GM12892 (cell line): ENCODE measurements at regions not wholly inside any gene's neighbourhood (a gene's known extent, or its start where the extent isn't known, plus 50 kb on each side); places are given as distances from the start of the nearest gene placed in this dataset.

Source experiments
- DNase-seq: peaks from one replicate; pipeline ENCODE4 v3.0.0; 2011; ENCODE audit not compliant: insufficient read length
- FAIRE-seq: peaks from 2 replicates; lab custom pipeline; 2011; peaks lifted over from hg19 to GRCh38; lab: Jason Lieb, UNC
- POLR2A ChIP-seq: IDR thresholded peaks from 2 replicates; pipeline ENCODE4 v1.6.1; 2011; ENCODE audit warnings: low read depth, low read length, control low read depth
- POLR2AphosphoS5 ChIP-seq: IDR thresholded peaks from 2 replicates; pipeline ENCODE4 v1.6.1; 2011; ENCODE audit warnings: low read depth, low read length, control low read depth
- TAF1 ChIP-seq: IDR thresholded peaks from 2 replicates; pipeline ENCODE4 v1.6.1; 2011; ENCODE audit warnings: low read depth, mild to moderate bottlenecking, control low read depth, low read length, borderline replicate concordance

DNA sequence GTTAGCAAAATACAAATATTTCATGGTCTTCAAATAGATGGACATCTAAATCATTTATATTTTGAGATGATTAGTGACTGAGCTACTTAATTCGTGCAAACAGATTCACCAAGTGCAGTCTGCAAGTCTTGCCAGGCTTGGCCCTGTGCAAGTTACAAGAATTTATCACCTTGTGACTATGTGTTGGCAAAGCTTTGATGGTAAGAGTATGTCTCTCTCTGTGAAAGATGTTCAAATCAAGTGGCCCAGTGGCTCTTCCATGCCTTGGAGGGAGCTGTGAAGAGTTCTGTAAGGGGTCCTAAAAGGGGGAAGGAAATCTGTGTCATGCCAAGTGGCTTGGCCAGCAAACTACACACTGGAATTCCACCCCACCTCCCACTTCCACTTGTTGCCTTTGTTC is 397.3 kb downstream of the TYW1 start:
- DNase-seq (no peak), FAIRE-seq (no peak)
- TF ChIP-seq POLR2AphosphoS5, result no peak
- TF ChIP-seq POLR2A, result no peak
- no peak for TF ChIP-seq TAF1

DNA sequence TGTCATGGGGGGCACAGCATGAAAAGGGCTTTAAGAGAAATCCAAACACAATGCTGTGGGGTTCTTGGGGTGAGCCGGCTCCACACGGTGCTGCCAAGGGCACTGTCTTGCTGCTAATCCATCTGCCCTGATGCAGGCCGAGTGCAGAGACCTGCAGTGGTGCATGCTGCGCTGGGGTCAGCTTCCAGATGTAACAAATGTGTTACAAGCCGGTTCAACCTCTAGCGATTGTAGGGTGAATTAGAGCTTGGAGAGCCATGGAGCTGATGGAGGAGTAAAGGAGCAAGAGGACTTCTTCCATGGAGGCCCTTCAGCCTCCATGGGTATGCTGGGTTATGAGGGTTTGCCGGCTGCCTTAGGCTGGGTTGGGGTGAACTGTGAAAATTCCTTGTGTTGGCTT is 402.3 kb downstream of the TYW1 start:
- FAIRE-seq (no peak), DNase-seq (no peak)
- TF ChIP-seq TAF1 (no peak), POLR2A (no peak), POLR2AphosphoS5 (no peak)

DNA sequence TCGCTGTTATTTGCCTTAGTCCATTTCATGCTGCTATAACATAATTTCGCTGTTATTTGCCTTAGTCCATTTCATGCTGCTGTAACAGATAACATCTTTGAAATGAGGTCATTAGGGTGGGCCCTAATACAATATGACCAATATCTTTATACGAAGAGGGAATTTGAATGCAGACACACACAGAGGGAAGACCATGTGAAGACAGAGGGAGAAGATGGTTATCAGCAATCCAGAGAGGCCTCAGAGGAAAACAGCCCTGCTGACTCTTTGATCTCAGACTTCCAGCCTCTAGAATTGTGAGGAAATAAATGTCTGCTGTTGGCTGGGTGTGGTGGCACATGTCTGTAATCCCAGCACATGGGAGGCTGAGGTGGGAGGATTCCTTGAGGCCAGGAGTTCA is 404.9 kb downstream of the TYW1 start:
- FAIRE-seq (no peak), DNase-seq (no peak)
- TF ChIP-seq TAF1, result no peak
- TF ChIP-seq POLR2A, result no peak
- TF ChIP-seq POLR2AphosphoS5, result no peak

DNA sequence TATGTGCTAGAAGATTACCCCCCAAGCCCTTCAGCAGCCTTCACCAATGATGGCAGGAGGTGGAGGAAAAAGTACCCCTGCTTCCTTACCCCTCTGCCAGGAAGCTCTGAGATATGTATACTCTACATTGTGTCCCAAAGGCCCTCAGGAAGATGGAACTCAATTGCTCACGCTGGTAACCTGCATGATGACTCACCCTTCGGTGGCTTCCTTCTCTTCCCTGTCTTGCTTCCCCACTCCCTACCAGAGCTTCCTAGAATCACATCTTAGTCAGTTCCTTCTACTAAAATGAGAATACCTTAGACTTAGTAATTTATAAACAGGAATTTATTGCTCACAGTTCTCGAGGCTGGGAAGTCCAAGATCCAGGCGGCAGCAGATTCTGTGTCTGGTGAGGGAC is 405.6 kb downstream of the TYW1 start:
- FAIRE-seq, result no peak
- no peak for TF ChIP-seq TAF1
- no peak for TF ChIP-seq POLR2AphosphoS5
- TF ChIP-seq POLR2A, result no peak
- no peak for DNase-seq

DNA sequence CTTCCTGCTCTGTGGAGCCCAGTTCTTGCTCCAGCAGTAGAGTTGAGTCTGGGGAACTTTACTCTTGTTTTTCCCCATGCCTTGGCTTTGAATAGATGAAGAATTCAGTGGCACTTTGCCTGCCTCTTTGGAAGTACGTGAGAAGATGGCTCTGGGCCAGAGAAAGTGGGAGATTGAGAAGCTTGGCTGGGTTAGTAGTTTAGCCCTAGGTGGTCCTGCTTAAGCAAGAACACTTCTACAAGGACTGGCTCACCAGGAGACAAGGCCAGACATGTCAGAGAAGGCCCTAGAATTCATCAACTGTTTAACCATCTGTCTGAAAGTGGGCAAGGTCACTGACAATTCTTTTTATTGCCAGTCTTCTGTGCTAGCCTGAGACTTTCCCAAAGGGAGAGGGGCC is 410.3 kb downstream of the TYW1 start:
- no peak for TF ChIP-seq POLR2A
- TF ChIP-seq TAF1, result no peak
- TF ChIP-seq POLR2AphosphoS5, result no peak
- DNase-seq (no peak), FAIRE-seq (no peak)

DNA sequence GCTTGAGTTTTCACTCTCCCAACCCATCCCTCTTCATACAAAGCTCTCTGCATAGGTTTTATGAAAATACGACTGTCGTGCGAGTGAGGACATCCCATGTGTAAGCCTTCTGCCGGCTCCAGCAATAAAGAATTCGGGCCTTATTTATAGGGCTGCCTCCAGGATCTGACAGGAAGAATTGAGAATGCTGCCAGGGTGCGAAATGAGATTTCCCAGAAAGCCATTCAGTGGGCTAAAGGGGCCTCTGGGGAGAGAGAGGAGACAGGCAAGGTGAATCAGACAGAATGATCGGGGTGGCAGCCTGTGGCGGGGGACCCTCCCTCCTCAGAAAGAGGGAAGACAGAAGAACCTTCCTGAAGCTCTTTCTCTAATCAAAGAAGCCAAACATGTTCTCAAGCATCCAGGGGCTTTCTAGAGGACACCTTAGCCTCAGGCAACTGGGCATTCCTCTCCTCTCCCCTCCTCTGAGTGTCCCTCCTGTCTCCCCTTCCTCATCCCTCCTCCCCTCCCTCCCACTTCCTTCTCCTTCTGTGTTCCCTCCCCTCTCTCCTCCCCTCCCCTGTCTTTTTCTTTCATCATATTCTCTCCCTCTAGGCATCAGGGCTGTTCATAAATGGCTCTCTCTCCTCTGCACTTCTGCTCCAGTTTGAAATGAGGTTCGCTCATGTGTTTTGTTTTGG is 410.9 kb downstream of the TYW1 start:
- no peak for FAIRE-seq

DNA sequence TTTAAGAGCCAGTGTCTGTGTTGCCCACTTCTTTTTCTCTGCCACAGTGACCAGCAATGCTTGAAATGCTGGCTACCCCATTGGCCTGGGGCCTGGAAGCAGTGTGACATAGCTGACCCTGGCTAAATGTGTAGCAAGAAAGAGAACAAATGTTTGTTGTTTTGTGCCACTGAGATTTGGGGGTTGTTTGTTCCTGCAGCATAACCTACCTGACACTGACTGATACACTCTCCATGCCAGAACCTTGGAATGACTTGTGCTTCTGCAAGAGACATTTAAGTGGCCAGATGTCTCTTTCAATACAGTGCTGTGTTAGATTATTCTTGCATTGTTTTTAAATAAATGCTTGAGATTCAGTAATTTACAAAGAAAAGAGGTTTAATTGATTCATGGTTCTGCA is 411.5 kb downstream of the TYW1 start:
- no peak for TF ChIP-seq TAF1
- TF ChIP-seq POLR2A, result no peak
- TF ChIP-seq POLR2AphosphoS5, result no peak
- FAIRE-seq, result no peak
- no peak for DNase-seq

More for the DNA sequence above, 410.9 kb downstream of the TYW1 start:
- TF ChIP-seq POLR2A, result no peak
- no peak for TF ChIP-seq POLR2AphosphoS5
- no peak for TF ChIP-seq TAF1
- DNase-seq, result no peak

DNA sequence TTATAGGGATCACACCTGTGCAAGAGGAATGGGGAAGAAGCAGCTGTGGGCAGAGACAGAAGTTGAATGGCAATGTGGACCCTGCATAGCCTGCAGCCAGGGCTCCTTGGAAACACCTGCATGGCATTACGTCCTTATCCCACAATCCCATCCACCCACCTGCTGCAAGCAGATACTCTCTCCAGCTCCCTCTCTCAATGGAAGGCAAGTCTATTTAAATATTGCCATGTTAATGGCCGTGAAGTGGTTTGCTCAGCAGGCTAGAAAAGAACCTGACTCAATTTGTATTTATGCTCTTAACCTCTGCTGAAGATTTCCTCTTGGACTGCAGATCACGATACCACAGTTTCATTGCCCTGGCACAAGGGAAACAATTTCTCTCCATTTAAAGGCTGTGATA is 417.0 kb downstream of the TYW1 start:
- DNase-seq, result no peak
- TF ChIP-seq POLR2AphosphoS5 (no peak), POLR2A (no peak), TAF1 (no peak)
- no peak for FAIRE-seq

DNA sequence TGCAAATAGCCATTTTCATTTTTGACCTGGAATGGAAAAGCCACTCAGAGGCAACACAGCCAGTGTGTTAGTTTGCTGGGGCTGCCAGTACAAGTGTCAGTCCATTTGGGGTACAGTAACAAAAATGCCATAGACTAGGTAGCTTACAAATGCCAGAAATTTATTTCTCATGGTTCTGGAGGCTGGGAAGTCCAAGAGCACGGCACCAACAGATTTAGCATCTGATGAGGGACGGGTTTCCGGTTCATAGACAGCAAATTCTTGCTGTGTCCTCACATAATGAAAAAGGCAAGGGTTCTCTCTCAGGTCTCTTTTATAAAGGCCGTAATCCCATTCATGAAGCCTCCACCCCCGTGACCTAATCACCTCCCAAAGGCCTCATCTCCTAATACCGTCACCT is 418.2 kb downstream of the TYW1 start:
- DNase-seq, result no peak
- no peak for TF ChIP-seq POLR2AphosphoS5
- no peak for TF ChIP-seq POLR2A
- TF ChIP-seq TAF1, result no peak
- no peak for FAIRE-seq

DNA sequence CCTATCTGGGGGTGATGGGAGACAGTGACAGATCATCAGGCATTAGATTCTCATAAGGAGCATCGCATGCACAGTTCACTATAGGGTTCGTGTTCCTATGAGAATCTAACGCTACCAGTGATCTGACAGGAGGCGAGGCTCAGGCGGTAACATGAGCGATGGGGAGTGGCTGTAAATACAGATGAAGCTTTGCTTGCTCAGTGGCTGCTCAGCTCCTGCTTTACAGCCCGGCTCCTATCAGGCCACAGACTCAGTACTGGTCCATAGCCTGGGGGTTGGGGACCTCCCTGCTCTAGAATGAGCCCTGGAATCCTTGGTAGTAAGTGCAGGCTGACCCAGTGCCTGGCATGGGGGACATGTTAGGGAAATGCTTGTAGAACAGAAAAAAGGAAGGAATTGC is 426.0 kb downstream of the TYW1 start:
- no peak for FAIRE-seq
- DNase-seq, result no peak
- no peak for TF ChIP-seq POLR2AphosphoS5
- no peak for TF ChIP-seq POLR2A
- no peak for TF ChIP-seq TAF1

DNA sequence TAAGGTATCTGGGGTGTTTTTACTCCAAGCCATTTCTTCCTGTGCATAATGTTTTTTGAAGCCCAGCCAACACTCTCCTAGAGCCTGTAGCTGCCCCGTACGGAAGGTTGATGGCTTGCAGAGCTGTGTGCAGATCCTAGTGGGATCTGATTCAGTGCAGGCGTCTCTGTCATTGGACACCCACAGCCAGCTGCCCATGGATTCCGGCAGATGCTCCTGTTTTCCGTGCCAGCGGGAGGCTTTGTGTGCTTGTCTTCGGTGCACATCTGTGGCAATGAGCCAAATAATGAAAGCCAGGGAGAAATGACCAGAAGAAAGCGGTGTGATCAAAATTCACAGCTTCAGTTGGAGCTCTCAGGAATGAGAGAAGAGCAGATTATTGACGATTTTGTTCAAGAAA is 426.4 kb downstream of the TYW1 start:
- TF ChIP-seq POLR2A (no peak), POLR2AphosphoS5 (no peak), TAF1 (no peak)
- no peak for DNase-seq
- no peak for FAIRE-seq

DNA sequence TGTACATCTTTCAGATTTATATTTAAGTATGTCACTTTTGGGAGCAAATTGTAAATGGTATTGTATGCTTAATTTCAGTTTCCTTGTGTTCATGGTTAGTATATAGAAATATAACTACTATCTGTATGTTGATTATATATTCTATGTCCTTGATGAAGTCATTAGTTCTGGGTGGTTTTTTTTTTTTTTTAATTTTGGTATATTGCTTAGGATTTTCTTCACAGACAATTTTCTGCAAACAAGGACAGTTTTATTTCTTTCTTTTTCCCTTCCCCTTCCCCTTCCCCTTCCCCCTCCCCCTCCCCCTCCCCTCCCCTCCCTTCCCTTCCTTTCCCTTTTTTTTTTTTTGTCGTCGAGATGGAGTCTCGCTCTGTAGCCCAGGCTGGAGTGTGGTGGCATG is 430.0 kb downstream of the TYW1 start:
- DNase-seq (no peak), FAIRE-seq (no peak)
- no peak for TF ChIP-seq POLR2AphosphoS5
- no peak for TF ChIP-seq POLR2A
- TF ChIP-seq TAF1, result no peak

DNA sequence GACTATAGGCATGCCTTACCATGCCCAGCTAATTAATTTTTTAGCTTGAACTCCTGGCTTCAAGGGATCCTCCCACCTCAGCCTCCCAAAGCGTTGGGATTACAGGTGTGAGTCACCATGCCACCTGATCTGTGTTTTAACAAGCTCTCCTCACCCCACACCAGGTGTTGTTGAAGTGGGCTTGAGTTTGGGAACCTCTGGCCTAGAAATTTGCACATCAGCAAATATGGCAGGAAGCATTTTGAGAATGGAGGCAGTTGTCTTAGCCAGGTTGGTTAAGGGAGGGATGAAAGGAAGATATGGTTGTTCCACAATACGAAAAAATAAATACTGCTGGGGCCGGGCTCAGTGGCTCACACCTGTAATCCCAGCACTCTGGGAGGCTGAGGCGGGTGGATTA is 433.1 kb downstream of the TYW1 start:
- TF ChIP-seq POLR2A (no peak), TAF1 (no peak), POLR2AphosphoS5 (no peak)
- FAIRE-seq, result no peak
- DNase-seq, result no peak
